ENCODE measurements at regions not wholly inside any gene's neighbourhood (a gene's known extent, or its start where the extent isn't known, plus 50 kb on each side); places are given as distances from the start of the nearest gene placed in this dataset.

GRCh38 chr6:43837507-43837906 lies 67.5 kb downstream of the VEGFA start:
- TF ChIP-seq CTCF (IDR thresholded peaks at IDR 0.05), result no peak
- TF ChIP-seq, protein P1, sequence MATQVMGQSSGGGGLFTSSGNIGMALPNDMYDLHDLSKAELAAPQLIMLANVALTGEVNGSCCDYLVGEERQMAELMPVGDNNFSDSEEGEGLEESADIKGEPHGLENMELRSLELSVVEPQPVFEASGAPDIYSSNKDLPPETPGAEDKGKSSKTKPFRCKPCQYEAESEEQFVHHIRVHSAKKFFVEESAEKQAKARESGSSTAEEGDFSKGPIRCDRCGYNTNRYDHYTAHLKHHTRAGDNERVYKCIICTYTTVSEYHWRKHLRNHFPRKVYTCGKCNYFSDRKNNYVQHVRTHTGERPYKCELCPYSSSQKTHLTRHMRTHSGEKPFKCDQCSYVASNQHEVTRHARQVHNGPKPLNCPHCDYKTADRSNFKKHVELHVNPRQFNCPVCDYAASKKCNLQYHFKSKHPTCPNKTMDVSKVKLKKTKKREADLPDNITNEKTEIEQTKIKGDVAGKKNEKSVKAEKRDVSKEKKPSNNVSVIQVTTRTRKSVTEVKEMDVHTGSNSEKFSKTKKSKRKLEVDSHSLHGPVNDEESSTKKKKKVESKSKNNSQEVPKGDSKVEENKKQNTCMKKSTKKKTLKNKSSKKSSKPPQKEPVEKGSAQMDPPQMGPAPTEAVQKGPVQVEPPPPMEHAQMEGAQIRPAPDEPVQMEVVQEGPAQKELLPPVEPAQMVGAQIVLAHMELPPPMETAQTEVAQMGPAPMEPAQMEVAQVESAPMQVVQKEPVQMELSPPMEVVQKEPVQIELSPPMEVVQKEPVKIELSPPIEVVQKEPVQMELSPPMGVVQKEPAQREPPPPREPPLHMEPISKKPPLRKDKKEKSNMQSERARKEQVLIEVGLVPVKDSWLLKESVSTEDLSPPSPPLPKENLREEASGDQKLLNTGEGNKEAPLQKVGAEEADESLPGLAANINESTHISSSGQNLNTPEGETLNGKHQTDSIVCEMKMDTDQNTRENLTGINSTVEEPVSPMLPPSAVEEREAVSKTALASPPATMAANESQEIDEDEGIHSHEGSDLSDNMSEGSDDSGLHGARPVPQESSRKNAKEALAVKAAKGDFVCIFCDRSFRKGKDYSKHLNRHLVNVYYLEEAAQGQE (IDR thresholded peaks at IDR 0.05; ENCODE audit: insufficient read depth in 1 of 2, low read depth in 2 of 2, low read length in 1 of 2), result no peak

Measured in Panc1 (cell line).